Colonic mucosa (tissue), 4 donors: ENCODE measurements at regions not wholly inside any gene's neighbourhood (a gene's known extent, or its start where the extent isn't known, plus 50 kb on each side); places are given as distances from the start of the nearest gene placed in this dataset.

Experiments
- DNase-seq: peaks from one replicate; pipeline ENCODE4 v3.0.0-alpha.2; 2020
- H3K27ac ChIP-seq: fragments of 200-600 bp; one replicate; pipeline ENCODE4 v1.8.0; 2021
- H3K27me3 ChIP-seq: fragments of 200-600 bp; one replicate; pipeline ENCODE4 v1.8.0; 2021
- H3K36me3 ChIP-seq: fragments of 200-600 bp; one replicate; pipeline ENCODE4 v1.8.0; 2021
- H3K4me1 ChIP-seq: fragments of 200-600 bp; one replicate; pipeline ENCODE4 v1.8.0; 2021; ENCODE audit warnings: mild to moderate bottlenecking
- H3K4me3 ChIP-seq: fragments of 200-600 bp; one replicate; pipeline ENCODE4 v1.8.0; 2021
- H3K9ac ChIP-seq, 2 donors: one replicate each; pipeline ENCODE4 v1.7.0; 2013; ENCODE audit warnings: control low read depth in 2 of 2, low read depth in 2 of 2, low read length in 2 of 2
- H3K9me3 ChIP-seq: fragments of 200-600 bp; one replicate; pipeline ENCODE4 v1.8.0; 2021
- intact Hi-C: fragments of 100-400 bp; cut with DNase I; formaldehyde crosslinking; loops from one replicate; pipeline ENCODE4 v1.14.1; 2022
- TF ChIP-seq, protein P1 (sequence below): fragments of 200-600 bp; IDR thresholded peaks from one replicate; pipeline ENCODE4 v1.8.0; 2022; ENCODE audit warnings: antibody characterized with exemption, mild to moderate bottlenecking
- donor health status: healthy.
- donor health status: DM: no; HTN: no; CAD: no.
- donor health status: DM: no; HTN: no; CAD: no.

DNA sequence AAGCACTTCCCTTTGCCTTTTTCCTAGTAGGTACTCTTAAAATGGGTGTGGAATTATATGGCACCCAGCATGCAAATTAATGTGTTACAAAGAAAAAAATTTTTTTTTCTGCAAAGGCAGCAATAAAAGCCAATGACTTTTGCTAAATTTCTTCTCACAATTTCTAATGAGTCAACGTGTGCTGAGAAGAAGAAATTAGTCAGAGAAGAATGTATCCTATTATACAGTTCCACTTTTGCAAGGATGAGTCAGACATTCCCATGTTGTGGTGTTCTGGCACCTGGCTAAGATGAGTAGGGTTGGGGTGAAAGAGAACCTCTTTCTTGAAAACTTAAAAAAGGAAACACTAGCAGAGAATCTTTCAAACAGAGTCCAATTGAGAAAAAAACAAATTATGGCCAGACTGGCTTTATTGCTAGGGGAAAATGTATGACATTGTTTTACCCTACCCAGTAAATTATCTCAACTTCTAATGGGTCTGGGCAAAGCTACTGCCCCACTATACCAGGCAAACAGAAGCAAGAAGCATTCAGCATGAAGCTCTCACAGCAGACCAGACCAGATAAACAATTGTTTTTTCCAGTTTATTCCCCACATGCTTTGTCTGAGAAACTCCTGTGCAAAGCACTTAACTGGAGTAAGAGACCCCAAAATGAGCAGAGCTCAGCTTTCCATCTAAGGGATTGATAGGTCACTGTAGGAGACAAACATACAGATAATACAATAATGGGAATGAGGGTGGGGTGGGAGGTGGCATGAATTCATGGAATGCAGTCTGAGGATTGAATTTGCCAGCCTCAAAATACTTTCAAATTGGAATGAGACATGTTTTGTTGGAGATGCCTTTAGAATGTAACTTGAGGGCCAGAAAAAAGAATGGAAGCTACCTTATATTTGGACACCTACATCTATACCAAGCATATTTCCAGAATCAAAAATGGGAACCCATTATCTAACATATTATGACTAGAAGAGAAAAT, 220.8 kb upstream of the RFX3 start:
- H3K9ac ChIP-seq: no peak overlapping the region
- no peaks in the 10 kb centered on the region for H3K36me3 ChIP-seq
- no peak for DNase-seq
- H3K4me3 ChIP-seq: no peak overlapping the region
- no peak overlapping the region for H3K27ac ChIP-seq
- intact Hi-C loops: no loop called here
- no peaks in the 10 kb centered on the region for H3K9me3 ChIP-seq
- no peaks in the 10 kb centered on the region for H3K4me1 ChIP-seq
- TF ChIP-seq, protein P1, sequence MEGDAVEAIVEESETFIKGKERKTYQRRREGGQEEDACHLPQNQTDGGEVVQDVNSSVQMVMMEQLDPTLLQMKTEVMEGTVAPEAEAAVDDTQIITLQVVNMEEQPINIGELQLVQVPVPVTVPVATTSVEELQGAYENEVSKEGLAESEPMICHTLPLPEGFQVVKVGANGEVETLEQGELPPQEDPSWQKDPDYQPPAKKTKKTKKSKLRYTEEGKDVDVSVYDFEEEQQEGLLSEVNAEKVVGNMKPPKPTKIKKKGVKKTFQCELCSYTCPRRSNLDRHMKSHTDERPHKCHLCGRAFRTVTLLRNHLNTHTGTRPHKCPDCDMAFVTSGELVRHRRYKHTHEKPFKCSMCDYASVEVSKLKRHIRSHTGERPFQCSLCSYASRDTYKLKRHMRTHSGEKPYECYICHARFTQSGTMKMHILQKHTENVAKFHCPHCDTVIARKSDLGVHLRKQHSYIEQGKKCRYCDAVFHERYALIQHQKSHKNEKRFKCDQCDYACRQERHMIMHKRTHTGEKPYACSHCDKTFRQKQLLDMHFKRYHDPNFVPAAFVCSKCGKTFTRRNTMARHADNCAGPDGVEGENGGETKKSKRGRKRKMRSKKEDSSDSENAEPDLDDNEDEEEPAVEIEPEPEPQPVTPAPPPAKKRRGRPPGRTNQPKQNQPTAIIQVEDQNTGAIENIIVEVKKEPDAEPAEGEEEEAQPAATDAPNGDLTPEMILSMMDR: no peak
- no peaks in the 10 kb centered on the region for H3K27me3 ChIP-seq

DNA sequence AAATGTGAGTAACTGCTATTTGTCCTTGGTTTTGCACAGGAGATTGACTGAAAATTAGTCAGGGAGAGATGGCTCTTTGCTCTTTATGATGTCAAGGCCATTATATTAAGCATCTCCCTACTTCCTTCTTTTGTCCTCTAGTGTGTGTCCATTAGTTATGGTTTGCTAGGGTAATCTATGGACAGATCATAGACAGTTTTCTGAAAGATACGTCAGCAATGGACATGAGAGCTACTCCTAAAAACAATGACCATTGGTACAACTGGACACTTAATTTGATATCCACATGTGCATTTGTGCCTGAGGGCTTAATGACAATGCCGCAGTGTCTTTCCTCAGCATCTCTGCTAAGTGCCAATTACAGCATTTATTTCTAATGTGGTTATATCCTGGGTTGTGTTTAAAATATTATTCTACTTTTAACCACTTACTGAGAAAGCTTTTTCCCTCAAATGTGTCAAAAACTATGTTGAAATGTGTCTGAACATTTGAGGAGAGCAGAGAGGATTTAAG, 218.2 kb upstream of the RFX3 start:
- DNase-seq: no peak
- no peaks in the 10 kb centered on the region for H3K27me3 ChIP-seq
- no peaks in the 10 kb centered on the region for H3K4me1 ChIP-seq
- TF ChIP-seq, protein P1: no peak
- no peak overlapping the region for H3K9ac ChIP-seq
- H3K9me3 ChIP-seq: no peaks in the 10 kb centered on the region
- H3K36me3 ChIP-seq: no peaks in the 10 kb centered on the region
- no peak overlapping the region for H3K4me3 ChIP-seq
- intact Hi-C loops: no loop called here
- no peak overlapping the region for H3K27ac ChIP-seq

DNA sequence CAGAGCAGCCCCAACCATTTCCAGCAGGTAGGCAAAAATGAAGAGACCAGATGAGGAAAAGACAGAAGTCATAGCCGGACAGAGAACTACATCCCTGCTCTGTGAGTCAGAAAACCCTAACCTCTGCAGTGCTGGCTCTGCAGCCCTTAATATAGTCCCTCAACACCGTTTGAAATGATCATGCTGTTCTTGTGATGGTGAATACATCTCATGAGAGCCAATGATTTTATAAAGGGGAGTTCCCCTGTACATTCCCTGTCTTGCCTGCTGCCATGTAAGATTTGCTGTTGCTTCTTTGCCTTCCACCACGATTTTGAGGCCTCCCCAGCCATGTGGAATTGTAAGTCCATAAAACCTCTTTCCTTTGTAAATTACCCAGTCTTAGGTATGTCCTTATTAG, 216.8 kb upstream of the RFX3 start:
- no peak for DNase-seq
- Histone ChIP-seq H3K27ac (no peak overlapping the region), H3K36me3 (no peaks in the 10 kb centered on the region), H3K4me3 (no peak overlapping the region), H3K4me1 (no peaks in the 10 kb centered on the region), H3K9me3 (no peaks in the 10 kb centered on the region), H3K9ac (no peak overlapping the region), H3K27me3 (no peaks in the 10 kb centered on the region)
- TF ChIP-seq, protein P1: no peak
- intact Hi-C loops: no loop called here

DNA sequence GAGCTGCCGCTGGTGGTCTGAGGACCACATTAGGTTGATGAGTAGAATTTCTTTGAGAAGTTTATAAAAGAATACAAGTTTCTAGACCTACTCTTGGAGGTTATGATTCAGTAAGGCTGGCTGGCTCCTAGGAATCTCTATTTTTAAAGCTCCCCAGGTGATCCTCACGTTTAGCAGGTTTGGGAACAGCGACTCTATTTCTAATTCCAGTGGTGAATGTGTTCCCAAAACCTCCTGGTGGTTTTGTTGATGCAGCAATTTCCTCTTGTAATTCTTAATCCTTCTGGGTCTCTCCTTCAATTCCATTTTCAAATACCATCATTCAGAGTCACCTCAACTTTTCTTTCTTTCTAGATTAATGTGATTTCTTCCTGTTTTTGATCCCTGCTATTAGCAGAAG, 215.9 kb upstream of the RFX3 start:
- Histone ChIP-seq H3K27me3 (no peaks in the 10 kb centered on the region), H3K4me1 (no peaks in the 10 kb centered on the region), H3K36me3 (no peaks in the 10 kb centered on the region), H3K4me3 (no peak overlapping the region), H3K9ac (no peak overlapping the region), H3K27ac (no peak overlapping the region), H3K9me3 (no peaks in the 10 kb centered on the region)
- TF ChIP-seq, protein P1: no peak
- intact Hi-C loops: no loop called here
- DNase-seq: no peak

DNA sequence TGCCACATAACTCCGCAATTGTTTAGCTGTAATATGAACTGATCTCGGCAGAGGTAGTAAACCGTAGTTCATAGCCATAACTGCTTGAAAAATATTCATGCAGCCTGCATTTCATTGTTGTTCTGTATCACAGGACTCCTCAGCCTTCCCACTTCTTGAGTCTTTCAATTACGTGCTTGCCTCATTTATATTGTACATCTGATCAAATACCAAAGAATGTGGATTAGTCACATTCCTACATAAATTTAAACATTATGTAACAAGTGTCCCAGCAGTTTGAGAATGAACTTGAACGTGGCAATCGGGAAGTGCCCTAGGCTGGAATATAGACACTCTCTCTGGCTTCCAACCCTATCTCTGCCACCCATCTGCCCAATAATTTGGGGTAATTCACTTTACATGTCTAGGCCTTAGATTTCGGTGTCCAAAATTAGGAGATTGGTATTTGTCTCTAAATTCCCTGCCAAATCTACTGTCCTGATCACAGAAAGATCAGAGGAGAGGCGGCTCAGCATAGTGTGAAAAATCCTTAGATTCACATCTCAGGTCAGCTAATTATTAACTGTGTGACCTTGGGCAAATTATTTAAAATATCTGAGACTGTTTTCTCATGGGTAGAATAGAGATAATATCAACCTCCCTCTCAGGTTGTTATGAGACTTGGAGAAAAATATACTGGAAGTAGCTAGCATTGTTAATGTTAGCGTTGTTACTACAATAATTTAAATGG, 215.1 kb upstream of the RFX3 start:
- DNase-seq: no peak
- Histone ChIP-seq H3K36me3 (no peaks in the 10 kb centered on the region), H3K9me3 (no peaks in the 10 kb centered on the region), H3K27ac (no peak overlapping the region), H3K4me1 (no peaks in the 10 kb centered on the region), H3K27me3 (no peaks in the 10 kb centered on the region), H3K4me3 (no peak overlapping the region), H3K9ac (no peak overlapping the region)
- intact Hi-C loops: no loop called here
- TF ChIP-seq, protein P1: no peak
